Inflammatory macrophage (primary cell): ENCODE measurements at regions not wholly inside any gene's neighbourhood (a gene's known extent, or its start where the extent isn't known, plus 50 kb on each side); places are given as distances from the start of the nearest gene placed in this dataset.

Experiments
- DNase-seq, 2 donors: peaks; one replicate each; pipeline ENCODE4 v3.0.0-alpha.2; 2020 to 2022

DNA sequence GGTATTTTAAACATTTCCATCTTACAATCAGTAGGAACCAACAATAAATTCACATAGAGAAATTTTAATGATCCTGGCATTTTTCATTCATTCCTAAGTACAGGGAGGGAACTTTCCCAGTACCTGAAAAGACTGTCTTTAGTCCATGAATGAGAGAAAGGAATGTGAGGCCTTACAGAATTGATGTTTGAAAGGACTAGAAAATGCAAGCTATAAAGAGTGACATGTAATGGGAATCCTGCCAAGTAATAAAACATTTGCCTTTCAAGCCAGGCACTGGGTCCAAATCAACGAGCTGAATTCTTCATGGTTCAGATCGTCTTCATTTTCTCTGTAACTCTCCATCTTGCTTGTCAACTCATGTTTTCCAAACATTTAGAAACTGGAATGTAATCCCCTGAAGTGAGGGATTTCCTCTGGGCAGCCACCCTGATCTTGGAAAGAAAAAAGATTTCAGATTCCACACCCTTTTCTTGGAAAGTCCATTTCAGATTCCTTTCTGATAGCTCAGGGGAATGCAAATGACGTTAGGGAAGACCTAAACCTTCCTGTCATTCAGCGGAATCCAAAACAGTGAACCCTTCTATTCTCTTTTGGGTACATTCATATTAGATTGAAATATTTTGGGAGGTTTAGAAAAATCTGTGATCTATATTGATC is 315.8 kb downstream of the SH3GL2 start:
- no peak for DNase-seq

DNA sequence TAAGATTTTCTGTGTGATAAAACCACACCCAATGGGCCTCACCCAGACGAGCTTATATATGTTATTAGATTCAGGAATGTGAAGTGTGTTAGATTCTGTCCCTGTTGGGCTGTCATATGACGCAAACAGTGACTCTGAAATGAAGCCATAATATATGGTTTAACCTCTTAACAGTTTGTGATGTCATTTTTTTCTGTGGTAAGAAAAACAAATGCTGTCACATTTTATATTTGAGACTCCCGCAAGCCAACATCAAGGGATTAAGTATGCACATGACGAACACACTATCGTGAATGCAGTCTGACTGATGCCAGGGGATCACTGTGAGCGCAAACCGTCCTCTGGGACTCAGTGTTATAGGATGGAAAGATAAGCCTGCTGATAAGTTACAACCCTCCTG is 321.7 kb downstream of the SH3GL2 start:
- no peak for DNase-seq

DNA sequence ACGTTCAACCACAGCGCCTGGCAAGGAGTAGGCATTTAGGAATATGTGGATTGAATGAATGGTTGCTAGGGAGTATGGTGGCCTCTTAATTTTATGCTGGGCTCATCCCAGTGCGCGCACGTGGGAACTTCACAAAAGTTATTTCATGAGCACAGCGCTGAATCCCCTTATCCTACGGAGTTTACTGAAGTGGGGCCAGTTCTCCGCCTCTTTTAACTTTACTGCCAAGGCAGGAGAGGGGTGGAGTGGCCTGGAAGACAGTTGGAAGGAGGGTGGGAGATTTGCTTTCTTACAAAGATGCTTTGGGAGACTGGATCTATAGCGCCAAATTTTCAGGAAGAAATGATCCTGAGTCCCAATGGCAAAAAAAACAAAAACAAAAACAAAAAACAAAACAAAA is 326.5 kb downstream of the SH3GL2 start:
- no peak for DNase-seq

GRCh38 chr9:17905781-17906175 is 326.9 kb downstream of the SH3GL2 start:
- no peak for DNase-seq

GRCh38 chr9:17906176-17906840 is 327.4 kb downstream of the SH3GL2 start:
- no peak for DNase-seq

DNA sequence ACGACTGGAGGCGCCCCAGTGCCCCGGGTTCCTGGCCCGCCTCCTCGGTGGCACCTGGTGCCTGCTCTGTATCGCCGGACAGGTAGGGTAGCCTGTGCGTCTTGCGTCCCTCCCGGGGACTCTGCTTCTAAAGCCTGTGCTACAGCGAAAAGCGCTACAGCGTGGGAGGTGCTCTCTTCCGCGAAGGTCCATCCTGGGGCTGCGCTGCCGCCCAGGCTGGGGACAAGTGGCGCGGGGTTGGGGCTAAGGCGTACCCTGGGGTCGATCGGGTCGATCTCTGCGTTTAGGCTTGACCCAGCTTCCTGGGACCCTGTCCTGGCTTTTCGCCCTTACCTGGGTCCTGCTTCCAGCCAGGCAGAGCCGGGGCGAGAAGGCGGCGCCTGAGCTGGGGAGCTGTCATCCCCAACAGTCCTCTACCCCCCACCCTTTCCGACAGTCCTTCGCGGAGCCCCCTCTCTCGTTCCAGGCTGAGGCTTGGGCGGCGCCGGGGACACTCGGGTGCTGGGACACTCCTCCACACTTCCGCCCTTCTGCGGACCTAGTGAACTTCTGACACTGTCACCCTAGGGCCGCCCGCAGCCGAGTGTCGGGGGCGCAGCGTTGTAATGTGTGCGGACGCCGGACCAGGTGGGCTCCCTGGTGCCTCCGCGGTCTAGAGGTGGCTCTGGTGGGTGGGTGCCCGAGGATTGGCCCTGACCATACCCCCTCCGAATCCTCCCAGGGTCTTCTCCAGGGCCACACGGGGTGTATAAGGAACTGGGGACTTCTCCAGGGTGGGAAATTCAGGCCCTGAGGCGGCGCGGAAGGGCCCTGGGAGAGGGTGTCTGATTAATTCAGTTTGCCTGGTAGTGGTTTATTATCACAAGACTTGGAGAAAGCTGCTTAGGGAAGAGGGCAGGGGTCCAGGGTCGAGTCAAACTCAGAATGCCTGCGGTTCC is 328.2 kb downstream of the SH3GL2 start:
- no peak for DNase-seq

DNA sequence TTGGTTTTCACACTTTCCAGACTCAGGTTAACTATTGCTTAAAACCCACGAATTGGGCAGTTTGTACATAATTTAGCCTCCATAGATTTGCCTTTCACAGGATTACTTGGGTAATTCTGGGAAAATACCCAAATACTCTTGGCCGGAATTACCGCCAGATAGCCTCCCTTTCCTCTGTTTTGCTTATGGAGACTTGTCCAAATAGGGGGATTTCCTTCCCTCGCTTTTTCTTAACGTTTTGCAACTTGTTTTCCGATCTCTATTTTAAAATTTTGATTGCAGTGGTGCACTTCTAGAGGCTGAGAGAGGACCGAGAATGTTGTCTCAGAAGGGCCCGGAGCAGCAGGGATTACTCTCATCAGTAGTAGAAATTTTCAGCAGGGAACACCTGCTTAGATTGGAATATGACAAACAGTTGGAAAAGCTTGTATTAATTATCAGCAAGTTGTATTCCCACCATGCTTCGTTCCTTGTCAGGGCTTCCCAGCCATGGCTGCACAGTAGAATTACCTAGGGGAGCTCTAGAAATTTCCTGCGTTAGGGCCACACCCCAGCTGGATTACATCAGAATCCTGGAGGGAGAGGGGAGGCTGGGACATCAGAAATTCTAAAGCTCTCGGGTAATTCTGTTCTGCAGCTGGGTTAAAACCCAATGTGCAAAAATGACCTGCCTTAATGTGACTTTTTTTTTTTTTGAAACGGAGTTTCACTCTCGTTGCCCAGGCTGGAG is 329.1 kb downstream of the SH3GL2 start:
- no peak for DNase-seq

- no peak for DNase-seq
Observed at GRCh38 chr9:17926246-17926645, 347.4 kb downstream of the SH3GL2 start.

DNA sequence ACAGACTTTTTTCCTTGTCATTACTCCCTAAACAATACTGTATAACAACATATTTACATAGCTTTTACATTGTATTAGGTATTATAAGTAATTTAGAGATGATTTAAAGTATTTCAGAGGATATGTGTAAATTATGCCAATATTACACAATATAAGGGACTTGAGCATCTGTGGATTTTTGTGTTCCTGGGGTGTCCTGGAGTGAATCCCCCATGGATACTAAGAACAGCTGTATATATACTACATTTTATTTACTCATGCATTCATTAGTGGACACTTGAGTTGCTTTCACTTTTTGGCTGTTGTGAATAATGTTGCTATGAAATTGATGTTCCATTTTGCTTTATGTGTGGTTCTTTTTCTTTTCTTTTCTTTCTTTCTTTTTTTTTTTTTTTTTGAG is 348.8 kb downstream of the SH3GL2 start:
- no peak for DNase-seq

GRCh38 chr9:17928228-17928627 is 349.4 kb downstream of the SH3GL2 start:
- no peak for DNase-seq

GRCh38 chr9:17928768-17929167 is 349.9 kb downstream of the SH3GL2 start:
- DNase-seq = no peak

GRCh38 chr9:17929506-17929905 is 350.6 kb downstream of the SH3GL2 start:
- no peak for DNase-seq

DNA sequence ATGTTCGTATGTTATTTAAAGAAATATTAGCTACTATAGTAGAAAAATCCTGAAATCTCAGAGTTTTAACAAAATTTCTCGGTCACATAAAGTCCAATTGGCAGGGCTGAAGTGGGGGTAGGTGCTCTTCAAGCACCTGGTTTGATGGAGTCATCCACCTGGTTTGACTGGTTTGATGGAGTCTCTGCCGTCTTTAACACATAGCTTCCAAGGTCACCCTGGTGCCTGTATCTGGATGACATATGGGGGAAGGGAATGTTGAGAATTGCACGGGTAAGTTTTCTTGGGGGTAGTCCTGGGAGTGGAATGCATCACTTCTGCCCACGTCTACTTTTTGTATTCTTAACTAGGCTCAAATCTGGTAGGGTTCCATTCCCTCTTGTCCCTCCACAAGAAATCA is 351.2 kb downstream of the SH3GL2 start:
- DNase-seq = no peak

DNA sequence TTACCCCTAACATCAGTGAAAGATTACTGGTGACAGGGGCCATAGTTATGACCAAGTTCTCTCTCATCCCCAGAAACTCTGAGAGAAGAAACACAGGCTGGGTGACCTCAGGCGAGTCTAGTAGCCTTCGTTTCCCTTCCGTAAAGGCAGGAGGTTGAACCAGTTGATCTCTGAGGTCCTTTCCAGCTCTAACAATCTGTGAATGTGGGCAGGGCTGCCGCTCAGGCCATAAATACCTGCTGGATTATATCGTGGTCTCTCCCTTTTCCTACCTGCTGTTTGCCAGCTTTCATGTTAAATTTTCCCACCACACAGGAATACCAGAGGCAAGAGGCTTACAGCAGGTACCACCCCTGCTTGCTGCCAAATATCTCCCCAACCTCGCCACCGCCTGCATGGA is 357.5 kb downstream of the SH3GL2 start:
- no peak for DNase-seq

- no peak for DNase-seq
Observed at GRCh38 chr9:17938035-17938655, 359.3 kb downstream of the SH3GL2 start.

GRCh38 chr9:17942498-17942897 is 363.6 kb downstream of the SH3GL2 start:
- DNase-seq = no peak

- DNase-seq = no peak
Observed at GRCh38 chr9:17955409-17955808, 376.5 kb downstream of the SH3GL2 start.

DNA sequence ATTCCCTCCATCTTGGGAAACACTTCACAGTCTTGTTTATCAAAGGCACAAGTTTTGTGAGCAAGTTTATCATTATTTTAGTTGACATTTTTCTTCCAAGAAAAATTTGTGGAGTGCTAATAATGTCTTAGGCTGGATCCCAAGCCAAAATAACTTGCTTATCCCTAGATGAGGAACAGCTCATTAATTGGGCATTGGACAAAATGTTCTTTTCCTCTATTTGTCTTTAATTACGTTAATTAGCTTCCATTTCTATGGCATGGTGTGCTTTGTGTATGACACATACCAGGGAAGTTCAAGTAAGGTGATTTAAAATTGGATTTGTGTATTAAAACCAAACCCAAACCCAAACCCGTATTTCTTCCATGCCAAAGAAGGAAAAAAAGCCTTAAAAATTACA is 379.5 kb downstream of the SH3GL2 start:
- no peak for DNase-seq

DNA sequence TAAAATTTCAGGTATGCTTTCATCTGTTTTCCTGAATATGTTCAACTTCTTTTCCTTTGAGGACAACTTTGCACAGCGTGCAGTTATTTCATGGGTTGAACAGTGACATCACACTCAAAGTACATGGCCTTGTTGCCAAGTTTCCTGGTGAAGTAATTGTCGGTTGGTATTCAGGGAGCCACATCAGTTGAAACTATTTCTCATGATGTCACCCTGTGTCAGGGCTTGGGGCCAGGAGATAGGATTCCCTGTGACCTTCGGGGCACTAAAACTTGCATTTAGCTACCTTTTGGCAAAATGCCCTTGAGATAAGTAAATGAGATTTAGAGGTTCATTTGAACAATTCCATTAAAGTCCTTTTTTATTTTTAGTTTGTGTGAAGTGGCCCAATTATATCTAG is 383.9 kb downstream of the SH3GL2 start:
- no peak for DNase-seq

DNA sequence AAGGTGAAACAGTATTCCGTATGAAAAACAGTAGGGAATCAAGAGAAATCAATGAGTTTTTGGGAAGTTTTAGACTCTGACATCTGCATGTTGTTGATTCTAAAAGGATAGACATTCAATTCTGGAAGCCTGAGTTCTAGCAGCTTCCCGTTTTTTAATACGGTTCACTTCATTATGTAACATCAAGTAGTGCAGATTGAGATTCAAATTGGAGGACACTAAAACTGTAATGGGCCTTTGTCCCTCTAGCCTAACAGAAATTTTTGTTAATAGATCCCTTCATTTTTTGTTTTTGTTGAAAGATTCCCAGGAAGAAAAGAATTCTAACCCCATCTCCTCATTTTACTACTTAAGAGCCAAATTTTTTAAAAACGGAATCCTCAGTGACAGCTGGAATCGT is 384.6 kb downstream of the SH3GL2 start:
- DNase-seq = no peak

GRCh38 chr9:17967731-17968130 is 388.9 kb downstream of the SH3GL2 start:
- no peak for DNase-seq

GRCh38 chr9:17969232-17969631 is 390.4 kb downstream of the SH3GL2 start:
- no peak for DNase-seq
